H9 (cell line): ENCODE measurements at regions not wholly inside any gene's neighbourhood (a gene's known extent, or its start where the extent isn't known, plus 50 kb on each side); places are given as distances from the start of the nearest gene placed in this dataset.

Source experiments
- DNase-seq: peaks from one replicate; pipeline ENCODE4 v3.0.0-alpha.2; 2017
- H2AFZ ChIP-seq: one replicate; pipeline ENCODE4 v1.6.1; 2013; ENCODE audit warnings: mild to moderate bottlenecking, low read length, control low read depth, moderate library complexity
- H2AK5ac ChIP-seq: 2 replicates; pipeline ENCODE4 v1.6.1; 2013; ENCODE audit warnings: low read length, control low read depth, mixed read lengths; ENCODE audit not compliant: insufficient read length
- H2BK120ac ChIP-seq: one replicate; pipeline ENCODE4 v1.6.1; 2013; ENCODE audit warnings: low read depth, mild to moderate bottlenecking, low read length, control low read depth, inconsistent platforms; ENCODE audit not compliant: poor library complexity, severe bottlenecking
- H2BK12ac ChIP-seq: 2 replicates; pipeline ENCODE4 v1.6.1; 2013; ENCODE audit warnings: low read length, control low read depth, mixed read lengths, low read depth; ENCODE audit not compliant: insufficient read length
- H2BK15ac ChIP-seq: 2 replicates; pipeline ENCODE4 v1.6.1; 2013; ENCODE audit warnings: low read depth, low read length, control low read depth
- H2BK20ac ChIP-seq: one replicate; pipeline ENCODE4 v1.6.1; 2013; ENCODE audit warnings: low read depth, mild to moderate bottlenecking, low read length, control low read depth, inconsistent platforms; ENCODE audit not compliant: poor library complexity, severe bottlenecking
- H2BK5ac ChIP-seq: 2 replicates; pipeline ENCODE4 v1.6.1; 2013; ENCODE audit warnings: low read length, control low read depth, mixed read lengths; ENCODE audit not compliant: insufficient read length
- H3K14ac ChIP-seq: 2 replicates; pipeline ENCODE4 v1.6.1; 2013; ENCODE audit warnings: low read length, control low read depth; ENCODE audit not compliant: insufficient read depth
- H3K18ac ChIP-seq: 2 replicates; pipeline ENCODE4 v1.6.1; 2013; ENCODE audit warnings: low read depth, mild to moderate bottlenecking, mixed read lengths, low read length, control low read depth; ENCODE audit not compliant: insufficient read length
- H3K23ac ChIP-seq: 2 replicates; pipeline ENCODE4 v1.6.1; 2013; ENCODE audit warnings: low read length, control low read depth, mixed read lengths, low read depth; ENCODE audit not compliant: insufficient read length
- H3K23me2 ChIP-seq: 2 replicates; pipeline ENCODE4 v1.6.1; 2013; ENCODE audit warnings: low read depth, mild to moderate bottlenecking, mixed read lengths, low read length, control low read depth; ENCODE audit not compliant: insufficient read length, poor library complexity, severe bottlenecking
- H3K27ac ChIP-seq: 2 replicates; pipeline ENCODE4 v1.5.1; 2013; ENCODE audit warnings: low read length, control low read depth, mixed read lengths, low read depth; ENCODE audit not compliant: insufficient read length
- H3K27me3 ChIP-seq: 2 replicates; pipeline ENCODE4 v1.6.1; 2013; ENCODE audit warnings: low read length, control low read depth, inconsistent platforms; ENCODE audit not compliant: insufficient read depth
- H3K4ac ChIP-seq: 2 replicates; pipeline ENCODE4 v1.6.1; 2013; ENCODE audit warnings: low read depth, mild to moderate bottlenecking, control low read depth, inconsistent platforms, low read length, moderate library complexity
- H3K4me1 ChIP-seq: 2 replicates; pipeline ENCODE4 v1.6.1; 2013; ENCODE audit warnings: low read length, control low read depth, inconsistent platforms; ENCODE audit not compliant: insufficient read depth
- H3K4me2 ChIP-seq: 2 replicates; pipeline ENCODE4 v1.6.1; 2013; ENCODE audit warnings: low read length, control low read depth, mixed read lengths; ENCODE audit not compliant: insufficient read length, insufficient read depth
- H3K56ac ChIP-seq: 2 replicates; pipeline ENCODE4 v1.6.1; 2013; ENCODE audit warnings: low read depth, mild to moderate bottlenecking, mixed read lengths, low read length, control low read depth; ENCODE audit not compliant: insufficient read length
- H3K79me1 ChIP-seq: 2 replicates; pipeline ENCODE4 v1.6.1; 2013; ENCODE audit warnings: low read depth, mild to moderate bottlenecking, moderate library complexity, low read length, control low read depth, inconsistent platforms; ENCODE audit not compliant: insufficient read depth, poor library complexity, severe bottlenecking
- H3K79me2 ChIP-seq: 2 replicates; pipeline ENCODE4 v1.6.1; 2013; ENCODE audit warnings: low read length, control low read depth, inconsistent platforms; ENCODE audit not compliant: insufficient read depth
- H3K9ac ChIP-seq: 2 replicates; pipeline ENCODE4 v1.6.1; 2013; ENCODE audit warnings: low read length, control low read depth, mixed read lengths; ENCODE audit not compliant: insufficient read length; ENCODE audit errors: extremely low read depth
- H3K9me3 ChIP-seq: one replicate; pipeline ENCODE4 v1.6.1; 2013; ENCODE audit warnings: low read depth, low read length, inconsistent platforms; ENCODE audit not compliant: control insufficient read depth
- H3T11ph ChIP-seq: one replicate; pipeline ENCODE4 v1.6.1; 2013; ENCODE audit warnings: mild to moderate bottlenecking, low read length, control low read depth, inconsistent platforms
- H4K20me1 ChIP-seq: one replicate; pipeline ENCODE4 v1.6.1; 2013; ENCODE audit not compliant: control insufficient read depth, insufficient read length, insufficient read depth
- H4K5ac ChIP-seq: 2 replicates; pipeline ENCODE4 v1.6.1; 2013; ENCODE audit warnings: low read depth, mild to moderate bottlenecking, mixed read lengths, low read length, control low read depth; ENCODE audit not compliant: insufficient read length
- H4K8ac ChIP-seq: replicated peaks from 2 replicates; pipeline ENCODE4 v1.6.1; 2013; ENCODE audit warnings: low read length, control low read depth, mixed read lengths, low read depth; ENCODE audit not compliant: insufficient read length
- H4K91ac ChIP-seq: 2 replicates; pipeline ENCODE4 v1.6.1; 2013; ENCODE audit warnings: low read depth, mild to moderate bottlenecking, moderate library complexity, mixed read lengths, low read length, control low read depth; ENCODE audit not compliant: insufficient read length
- H3K27ac Mint-ChIP-seq, 3 experiments: 2 replicates in 2 of 3; 3 replicates in 1 of 3; pipeline ENCODE4 v1.8.0; 2020 to 2021; ENCODE audit warnings: mixed read lengths in 3 of 3, mild to moderate bottlenecking in 1 of 3, moderate library complexity in 1 of 3
- H3K27me3 Mint-ChIP-seq: 2 replicates; pipeline ENCODE4 v1.8.0; 2021; ENCODE audit warnings: low read depth, mild to moderate bottlenecking, moderate library complexity, mixed read lengths
- H3K36me3 Mint-ChIP-seq, 3 experiments: 2 replicates in 2 of 3; 3 replicates in 1 of 3; pipeline ENCODE4 v1.8.0; 2020 to 2021; ENCODE audit warnings: low read depth in 3 of 3, mixed read lengths in 3 of 3; ENCODE audit not compliant: insufficient read depth in 1 of 3
- H3K4me1 Mint-ChIP-seq, 2 experiments: 2 replicates each; pipeline ENCODE4 v1.8.0; 2020; ENCODE audit warnings: mixed read lengths in 2 of 2
- H3K4me3 Mint-ChIP-seq, 2 experiments: 2 replicates in 1 of 2; 3 replicates in 1 of 2; pipeline ENCODE4 v1.8.0; 2020 to 2021; ENCODE audit warnings: mild to moderate bottlenecking in 2 of 2, mixed read lengths in 2 of 2, moderate library complexity in 1 of 2
- H3K9me3 Mint-ChIP-seq, 2 experiments: 2 replicates in 1 of 2; 3 replicates in 1 of 2; pipeline ENCODE4 v1.8.0; 2020; ENCODE audit warnings: mild to moderate bottlenecking in 2 of 2, mixed read lengths in 2 of 2, moderate library complexity in 1 of 2
- CTCF ChIP-seq: fragments of 200-600 bp; sonication (generic); conservative IDR thresholded peaks from 3 replicates; pipeline ENCODE4 v1.8.0; 2021; ENCODE audit warnings: antibody characterized with exemption, mild to moderate bottlenecking
- WGBS: extraction: QIAGEN DNeasy Blood & Tissue Kit; methylation state at CpG from one replicate; pipeline ENCODE4 v1.1.7; 2013; ENCODE audit warnings: missing lambda C conversion rate, low lambda C conversion rate, mixed read lengths; ENCODE audit not compliant: insufficient read length; ENCODE audit errors: extremely low coverage; 5-methylcytosine and 5-hydroxymethylcytosine counted together

DNA sequence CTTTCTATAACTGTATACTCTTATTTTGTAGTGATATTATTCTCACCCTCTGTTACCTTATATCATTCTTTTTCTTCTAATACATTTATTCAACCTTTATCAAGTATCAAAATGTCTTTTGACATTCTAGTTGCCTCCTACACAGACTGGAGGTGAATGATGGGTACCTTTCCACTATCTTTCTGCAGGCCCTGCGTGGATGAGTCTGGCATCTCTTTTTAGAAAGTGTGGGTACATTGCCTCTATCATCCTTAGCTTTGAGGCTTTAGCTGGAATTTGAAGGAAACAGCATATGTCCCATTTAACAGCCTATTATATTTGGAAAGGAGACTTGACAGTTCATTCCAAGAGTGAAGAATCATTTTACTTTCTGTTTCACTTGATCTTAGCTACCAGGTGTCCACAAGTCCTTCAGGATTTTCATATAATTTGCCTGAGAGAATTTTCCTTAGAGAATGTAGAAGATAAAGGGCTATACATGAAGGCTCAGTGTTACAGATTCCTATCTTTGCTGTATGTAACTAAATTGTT is 192.0 kb downstream of the CWF19L2 start:
- Histone ChIP-seq H3K4ac (no peak overlapping the region), H3K23ac (no peak overlapping the region), H3T11ph (no peak overlapping the region), H2BK120ac (no peak overlapping the region), H3K14ac (no peak overlapping the region), H3K4me2 (no peak overlapping the region), H2AK5ac (no peak overlapping the region), H2BK15ac (no peak overlapping the region), H4K5ac (no peak overlapping the region), H3K9me3 (no peaks in the 10 kb centered on the region), H2BK12ac (no peak overlapping the region), H2BK5ac (no peak overlapping the region), H3K9ac (no peak overlapping the region), H4K20me1 (no peaks in the 10 kb centered on the region), H3K27ac (no peak overlapping the region), H2AFZ (no peak overlapping the region), H3K18ac (no peak overlapping the region), H3K23me2 (no peaks in the 10 kb centered on the region), H3K79me1 (no peaks in the 10 kb centered on the region), H2BK20ac (no peak overlapping the region), H4K8ac (no peak overlapping the region), H3K27me3 (no peaks in the 10 kb centered on the region), H3K79me2 (no peaks in the 10 kb centered on the region), H4K91ac (no peak overlapping the region), H3K56ac (no peak overlapping the region), H3K4me1 (no peaks in the 10 kb centered on the region)
- no peaks in the 10 kb centered on the region for H3K27me3 Mint-ChIP-seq
- H3K4me1 Mint-ChIP-seq, result no peaks in the 10 kb centered on the region
- DNase-seq, result no peak
- no peaks in the 10 kb centered on the region for H3K9me3 Mint-ChIP-seq
- H3K36me3 Mint-ChIP-seq, result no peaks in the 10 kb centered on the region
- no peak for TF ChIP-seq CTCF
- H3K4me3 Mint-ChIP-seq, result no peak overlapping the region
- H3K27ac Mint-ChIP-seq, result no peak overlapping the region
- WGBS, result no CpG with 5 or more reads among the region's 1 CpG
